ENCODE measurements at regions not wholly inside any gene's neighbourhood (a gene's known extent, or its start where the extent isn't known, plus 50 kb on each side); places are given as distances from the start of the nearest gene placed in this dataset.

GRCh38 chr7:47089068-47089417 lies 492.9 kb downstream of the TNS3 start:
- Histone ChIP-seq H3F3A (replicated peaks; ENCODE audit: low read depth) (no peaks in the 10 kb centered on the region), H3K4me1 (ENCODE audit: insufficient read depth) (no peaks in the 10 kb centered on the region), H3K79me2 (replicated peaks; ENCODE audit: insufficient read depth) (no peaks in the 10 kb centered on the region), H2AFZ (no peak overlapping the region), H4K20me1 (replicated peaks; ENCODE audit: insufficient read depth) (no peaks in the 10 kb centered on the region), H3K27me3 (ENCODE audit: insufficient read depth) (no peaks in the 10 kb centered on the region), H3K36me3 (ENCODE audit: insufficient read depth) (no peaks in the 10 kb centered on the region), H3K9me2 (ENCODE audit: insufficient read depth) (0 out of 2 replicates have a peak, but pooled peaks cover 3% of the 10 kb centered on the region), H3K4me2 (no peak overlapping the region), H3K27ac (ENCODE audit: low read depth) (no peak overlapping the region), H3K4me3 (no peak overlapping the region)
- H3K4me3 Mint-ChIP-seq: no peak overlapping the region
- no peaks in the 10 kb centered on the region for H3K9me3 Mint-ChIP-seq
- TF ChIP-seq ZNF114 (CRISPR knock-in tag; IDR thresholded peaks at IDR 0.05) (no peak), STAT1 (IDR thresholded peaks at IDR 0.05; ENCODE audit: unreplicated experiment) (no peak), POLR2AphosphoS5 (IDR thresholded peaks at IDR 0.05; ENCODE audit: low read depth) (no peak), CREB1 (CRISPR knock-in tag; IDR thresholded peaks at IDR 0.05; ENCODE audit: low read depth) (no peak)
- TF ChIP-seq, protein P1, sequence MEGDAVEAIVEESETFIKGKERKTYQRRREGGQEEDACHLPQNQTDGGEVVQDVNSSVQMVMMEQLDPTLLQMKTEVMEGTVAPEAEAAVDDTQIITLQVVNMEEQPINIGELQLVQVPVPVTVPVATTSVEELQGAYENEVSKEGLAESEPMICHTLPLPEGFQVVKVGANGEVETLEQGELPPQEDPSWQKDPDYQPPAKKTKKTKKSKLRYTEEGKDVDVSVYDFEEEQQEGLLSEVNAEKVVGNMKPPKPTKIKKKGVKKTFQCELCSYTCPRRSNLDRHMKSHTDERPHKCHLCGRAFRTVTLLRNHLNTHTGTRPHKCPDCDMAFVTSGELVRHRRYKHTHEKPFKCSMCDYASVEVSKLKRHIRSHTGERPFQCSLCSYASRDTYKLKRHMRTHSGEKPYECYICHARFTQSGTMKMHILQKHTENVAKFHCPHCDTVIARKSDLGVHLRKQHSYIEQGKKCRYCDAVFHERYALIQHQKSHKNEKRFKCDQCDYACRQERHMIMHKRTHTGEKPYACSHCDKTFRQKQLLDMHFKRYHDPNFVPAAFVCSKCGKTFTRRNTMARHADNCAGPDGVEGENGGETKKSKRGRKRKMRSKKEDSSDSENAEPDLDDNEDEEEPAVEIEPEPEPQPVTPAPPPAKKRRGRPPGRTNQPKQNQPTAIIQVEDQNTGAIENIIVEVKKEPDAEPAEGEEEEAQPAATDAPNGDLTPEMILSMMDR (conservative IDR thresholded peaks at IDR 0.05; ENCODE audit: low read depth in 2 of 2): no peak
- TF ChIP-seq, protein P2, sequence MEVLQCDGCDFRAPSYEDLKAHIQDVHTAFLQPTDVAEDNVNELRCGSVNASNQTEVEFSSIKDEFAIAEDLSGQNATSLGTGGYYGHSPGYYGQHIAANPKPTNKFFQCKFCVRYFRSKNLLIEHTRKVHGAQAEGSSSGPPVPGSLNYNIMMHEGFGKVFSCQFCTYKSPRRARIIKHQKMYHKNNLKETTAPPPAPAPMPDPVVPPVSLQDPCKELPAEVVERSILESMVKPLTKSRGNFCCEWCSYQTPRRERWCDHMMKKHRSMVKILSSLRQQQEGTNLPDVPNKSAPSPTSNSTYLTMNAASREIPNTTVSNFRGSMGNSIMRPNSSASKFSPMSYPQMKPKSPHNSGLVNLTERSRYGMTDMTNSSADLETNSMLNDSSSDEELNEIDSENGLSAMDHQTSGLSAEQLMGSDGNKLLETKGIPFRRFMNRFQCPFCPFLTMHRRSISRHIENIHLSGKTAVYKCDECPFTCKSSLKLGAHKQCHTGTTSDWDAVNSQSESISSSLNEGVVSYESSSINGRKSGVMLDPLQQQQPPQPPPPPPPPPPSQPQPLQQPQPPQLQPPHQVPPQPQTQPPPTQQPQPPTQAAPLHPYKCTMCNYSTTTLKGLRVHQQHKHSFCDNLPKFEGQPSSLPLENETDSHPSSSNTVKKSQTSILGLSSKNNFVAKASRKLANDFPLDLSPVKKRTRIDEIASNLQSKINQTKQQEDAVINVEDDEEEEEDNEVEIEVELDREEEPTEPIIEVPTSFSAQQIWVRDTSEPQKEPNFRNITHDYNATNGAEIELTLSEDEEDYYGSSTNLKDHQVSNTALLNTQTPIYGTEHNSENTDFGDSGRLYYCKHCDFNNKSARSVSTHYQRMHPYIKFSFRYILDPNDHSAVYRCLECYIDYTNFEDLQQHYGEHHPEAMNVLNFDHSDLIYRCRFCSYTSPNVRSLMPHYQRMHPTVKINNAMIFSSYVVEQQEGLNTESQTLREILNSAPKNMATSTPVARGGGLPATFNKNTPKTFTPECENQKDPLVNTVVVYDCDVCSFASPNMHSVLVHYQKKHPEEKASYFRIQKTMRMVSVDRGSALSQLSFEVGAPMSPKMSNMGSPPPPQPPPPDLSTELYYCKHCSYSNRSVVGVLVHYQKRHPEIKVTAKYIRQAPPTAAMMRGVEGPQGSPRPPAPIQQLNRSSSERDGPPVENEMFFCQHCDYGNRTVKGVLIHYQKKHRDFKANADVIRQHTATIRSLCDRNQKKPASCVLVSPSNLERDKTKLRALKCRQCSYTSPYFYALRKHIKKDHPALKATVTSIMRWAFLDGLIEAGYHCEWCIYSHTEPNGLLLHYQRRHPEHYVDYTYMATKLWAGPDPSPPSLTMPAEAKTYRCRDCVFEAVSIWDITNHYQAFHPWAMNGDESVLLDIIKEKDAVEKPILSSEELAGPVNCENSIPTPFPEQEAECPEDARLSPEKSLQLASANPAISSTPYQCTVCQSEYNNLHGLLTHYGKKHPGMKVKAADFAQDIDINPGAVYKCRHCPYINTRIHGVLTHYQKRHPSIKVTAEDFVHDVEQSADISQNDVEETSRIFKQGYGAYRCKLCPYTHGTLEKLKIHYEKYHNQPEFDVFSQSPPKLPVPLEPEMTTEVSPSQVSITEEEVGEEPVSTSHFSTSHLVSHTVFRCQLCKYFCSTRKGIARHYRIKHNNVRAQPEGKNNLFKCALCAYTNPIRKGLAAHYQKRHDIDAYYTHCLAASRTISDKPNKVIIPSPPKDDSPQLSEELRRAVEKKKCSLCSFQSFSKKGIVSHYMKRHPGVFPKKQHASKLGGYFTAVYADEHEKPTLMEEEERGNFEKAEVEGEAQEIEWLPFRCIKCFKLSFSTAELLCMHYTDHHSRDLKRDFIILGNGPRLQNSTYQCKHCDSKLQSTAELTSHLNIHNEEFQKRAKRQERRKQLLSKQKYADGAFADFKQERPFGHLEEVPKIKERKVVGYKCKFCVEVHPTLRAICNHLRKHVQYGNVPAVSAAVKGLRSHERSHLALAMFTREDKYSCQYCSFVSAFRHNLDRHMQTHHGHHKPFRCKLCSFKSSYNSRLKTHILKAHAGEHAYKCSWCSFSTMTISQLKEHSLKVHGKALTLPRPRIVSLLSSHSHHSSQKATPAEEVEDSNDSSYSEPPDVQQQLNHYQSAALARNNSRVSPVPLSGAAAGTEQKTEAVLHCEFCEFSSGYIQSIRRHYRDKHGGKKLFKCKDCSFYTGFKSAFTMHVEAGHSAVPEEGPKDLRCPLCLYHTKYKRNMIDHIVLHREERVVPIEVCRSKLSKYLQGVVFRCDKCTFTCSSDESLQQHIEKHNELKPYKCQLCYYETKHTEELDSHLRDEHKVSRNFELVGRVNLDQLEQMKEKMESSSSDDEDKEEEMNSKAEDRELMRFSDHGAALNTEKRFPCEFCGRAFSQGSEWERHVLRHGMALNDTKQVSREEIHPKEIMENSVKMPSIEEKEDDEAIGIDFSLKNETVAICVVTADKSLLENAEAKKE (CRISPR knock-in tag; IDR thresholded peaks at IDR 0.05): no peak
- H3K27ac Mint-ChIP-seq: no peak overlapping the region
- DNase-seq (ENCODE audit: low spot score) (no peak), ATAC-seq (no peak)
- no peaks in the 10 kb centered on the region for H3K4me1 Mint-ChIP-seq
- peaks cover 8% of the 10 kb centered on the region for H3K27me3 Mint-ChIP-seq (ENCODE audit: insufficient read depth, low read depth, poor library complexity)
- no peaks in the 10 kb centered on the region for H3K36me3 Mint-ChIP-seq (ENCODE audit: low read depth)
